WTC11 (cell line): ENCODE measurements at regions not wholly inside any gene's neighbourhood (a gene's known extent, or its start where the extent isn't known, plus 50 kb on each side); places are given as distances from the start of the nearest gene placed in this dataset.

ENCODE experiments used
- ATAC-seq: fragments of 200-7000 bp; cut with Tn5 transposase; 2 replicates; pipeline ENCODE4 v1.10.0; 2021; ENCODE audit warnings: mild to moderate bottlenecking, moderate library complexity
- CTCF ChIA-PET: fragments of 300-600 bp; sonication (Branson Sonifier 250); formaldehyde crosslinking; loops from one replicate; lab custom pipeline; 2021; ENCODE audit warnings: antibody characterized with exemption; lab: Charles Lee
- POLR2A ChIA-PET: fragments of 350-600 bp; sonication (Branson Sonifier 250); formaldehyde crosslinking; loops from one replicate; lab custom pipeline; 2021; ENCODE audit warnings: antibody characterized with exemption; lab: Charles Lee
- DNase-seq: peaks from one replicate; pipeline ENCODE4 v3.0.0; 2021; ENCODE audit warnings: low spot score
- H3K27ac Mint-ChIP-seq: 2 replicates; pipeline ENCODE4 v1.8.0; 2021; ENCODE audit warnings: mixed read lengths
- H3K27me3 Mint-ChIP-seq: 2 replicates; pipeline ENCODE4 v1.8.0; 2021; ENCODE audit warnings: low read depth, mild to moderate bottlenecking, moderate library complexity, mixed read lengths
- H3K36me3 Mint-ChIP-seq: 2 replicates; pipeline ENCODE4 v1.8.0; 2021; ENCODE audit warnings: mixed read lengths
- H3K4me1 Mint-ChIP-seq: 2 replicates; pipeline ENCODE4 v1.8.0; 2022; ENCODE audit warnings: mixed read lengths
- H3K4me3 Mint-ChIP-seq: 2 replicates; pipeline ENCODE4 v1.8.0; 2021; ENCODE audit warnings: mild to moderate bottlenecking, moderate library complexity, mixed read lengths
- H3K9me3 Mint-ChIP-seq: 2 replicates; pipeline ENCODE4 v1.8.0; 2021; ENCODE audit warnings: mixed read lengths
- ATF1 ChIP-seq: sonication (generic); formaldehyde crosslinking; IDR thresholded peaks from 2 replicates; pipeline ENCODE4 v1.8.1; 2023; ENCODE audit warnings: mild to moderate bottlenecking, moderate library complexity, missing genetic modification reagents
- CBFB ChIP-seq: sonication (generic); formaldehyde crosslinking; IDR thresholded peaks from 2 replicates; pipeline ENCODE4 v1.8.1; 2022; ENCODE audit warnings: mild to moderate bottlenecking, low read depth, missing genetic modification reagents
- EMX1 ChIP-seq: fragments of 250-450 bp; sonication (Bioruptor Pico); IDR thresholded peaks from 2 replicates; pipeline ENCODE4 v1.8.0; 2021; ENCODE audit warnings: mild to moderate bottlenecking
- GABPB1 ChIP-seq: sonication (generic); formaldehyde crosslinking; IDR thresholded peaks from 2 replicates; pipeline ENCODE4 v1.8.1; 2023; ENCODE audit warnings: mild to moderate bottlenecking, missing genetic modification reagents
- KAT7 ChIP-seq: sonication (generic); formaldehyde crosslinking; IDR thresholded peaks from 2 replicates; pipeline ENCODE4 v1.8.1; 2023; ENCODE audit warnings: missing genetic modification reagents, mild to moderate bottlenecking, borderline replicate concordance
- NFYB ChIP-seq: sonication (generic); formaldehyde crosslinking; conservative IDR thresholded peaks from 2 replicates; pipeline ENCODE4 v1.8.0; 2022; ENCODE audit warnings: low read depth, missing genetic modification reagents
- SP1 ChIP-seq: sonication (generic); formaldehyde crosslinking; conservative IDR thresholded peaks from 2 replicates; pipeline ENCODE4 v1.8.1; 2022; ENCODE audit warnings: missing genetic modification reagents
- TCF7 ChIP-seq: sonication (generic); formaldehyde crosslinking; IDR thresholded peaks from 2 replicates; pipeline ENCODE4 v1.8.0; 2022; ENCODE audit warnings: mild to moderate bottlenecking, low read depth, missing genetic modification reagents, moderate library complexity
- TF ChIP-seq, protein P1 (sequence below): sonication (generic); formaldehyde crosslinking; IDR thresholded peaks from 2 replicates; pipeline ENCODE4 v1.8.0; 2022; ENCODE audit warnings: missing genetic modification reagents
- TF ChIP-seq, protein P2 (sequence below): sonication (generic); formaldehyde crosslinking; IDR thresholded peaks from 2 replicates; pipeline ENCODE4 v1.8.0; 2023; ENCODE audit warnings: missing genetic modification reagents, mild to moderate bottlenecking, borderline replicate concordance
- TF ChIP-seq, protein P3 (sequence below): fragments of 250-450 bp; sonication (Bioruptor Pico); IDR thresholded peaks from 2 replicates; pipeline ENCODE4 v1.9.0; 2021; ENCODE audit warnings: moderate library complexity, mild to moderate bottlenecking, inconsistent platforms, borderline replicate concordance
- TF ChIP-seq, protein P4 (sequence below): sonication (generic); formaldehyde crosslinking; IDR thresholded peaks from 2 replicates; pipeline ENCODE4 v1.8.0; 2023; ENCODE audit warnings: missing genetic modification reagents
- TF ChIP-seq, protein P5 (sequence below): fragments of 250-450 bp; sonication (Bioruptor Pico); conservative IDR thresholded peaks from 2 replicates; pipeline ENCODE4 v1.9.0; 2021; ENCODE audit warnings: mild to moderate bottlenecking

DNA sequence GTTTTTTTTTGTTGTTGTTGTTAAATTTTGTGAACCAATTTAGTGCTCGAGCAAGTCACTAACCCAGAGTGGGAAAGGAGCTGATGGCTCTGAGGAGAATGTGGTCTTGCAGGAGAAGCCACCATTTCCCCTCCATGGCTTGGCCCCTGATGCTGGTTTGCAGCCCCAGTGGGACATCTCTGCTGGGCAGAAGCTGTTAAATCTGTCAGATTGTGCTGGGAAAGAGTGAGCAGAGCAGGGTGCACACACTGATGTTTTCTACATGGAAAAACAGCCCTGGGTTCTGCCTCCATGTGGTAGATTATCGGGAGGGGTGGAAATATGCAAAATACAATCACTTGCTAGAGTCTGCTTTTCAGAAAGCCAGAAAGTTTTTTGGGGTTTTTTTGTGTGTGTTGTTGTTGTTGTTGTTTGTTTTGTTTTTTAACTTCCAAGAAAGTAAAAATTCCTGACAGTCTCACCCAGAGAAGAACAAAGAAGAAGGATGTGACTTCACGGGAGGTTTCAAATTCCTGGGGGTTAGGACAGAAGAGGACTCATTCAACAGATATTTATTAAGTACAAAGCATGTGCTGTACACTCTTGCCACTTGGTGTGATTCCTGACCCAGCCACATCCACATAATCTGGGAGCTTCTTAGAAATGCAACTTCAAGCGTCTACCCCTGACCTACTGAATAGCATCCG, 133.7 kb downstream of the FOXB1 start:
- ChIA-PET CTCF (interaction anchor here (0.8 to 1.3 kb wide), 2 partner anchors 42 to 220 kb away, joined by 3 read pairs; no protein-coding TSS in a partner anchor), POLR2A (no interaction called here)

DNA sequence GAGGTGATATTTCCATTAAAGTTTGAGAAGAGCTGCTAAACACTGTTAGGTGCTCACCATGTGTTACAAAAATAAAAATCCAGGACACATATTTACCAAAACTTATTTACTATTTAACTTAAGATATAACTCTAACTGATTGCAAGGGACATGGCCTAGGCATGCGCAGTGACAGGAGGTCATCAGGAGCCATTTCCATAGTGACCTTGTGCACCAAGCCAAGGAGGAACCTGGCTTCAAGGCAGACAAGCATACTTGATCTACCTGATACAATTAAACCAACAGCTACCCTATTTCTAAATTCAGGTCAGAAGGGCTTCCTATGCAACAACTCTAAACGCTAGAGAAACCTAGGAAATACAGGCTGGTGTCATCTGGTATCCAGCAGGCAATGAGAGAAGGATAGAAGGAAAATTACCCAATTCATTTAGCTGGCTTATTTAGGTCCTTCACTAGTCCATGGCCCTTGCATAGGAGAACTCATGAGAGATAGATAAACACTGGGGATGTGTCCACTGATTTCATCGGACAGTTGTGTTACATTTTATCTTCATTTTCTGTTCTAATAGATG, 134.4 kb downstream of the FOXB1 start:
- no peak for DNase-seq
- Mint-ChIP-seq H3K36me3 (no peaks in the 10 kb centered on the region), H3K27ac (no peak overlapping the region), H3K9me3 (no peaks in the 10 kb centered on the region), H3K4me1 (peaks cover 23% of the 10 kb centered on the region), H3K27me3 (no peaks in the 10 kb centered on the region), H3K4me3 (no peak overlapping the region)
- CTCF ChIA-PET, result interaction anchor here (0.8 to 1.3 kb wide), 2 partner anchors 42 to 221 kb away, joined by 3 read pairs; no protein-coding TSS in a partner anchor
- TF ChIP-seq CBFB (CRISPR knock-in tag) (no peak), SP1 (no peak), KAT7 (CRISPR knock-in tag) (no peak), NFYB (CRISPR knock-in tag) (no peak), TCF7 (no peak), GABPB1 (CRISPR knock-in tag) (no peak), ATF1 (no peak)
- TF ChIP-seq, protein P1, sequence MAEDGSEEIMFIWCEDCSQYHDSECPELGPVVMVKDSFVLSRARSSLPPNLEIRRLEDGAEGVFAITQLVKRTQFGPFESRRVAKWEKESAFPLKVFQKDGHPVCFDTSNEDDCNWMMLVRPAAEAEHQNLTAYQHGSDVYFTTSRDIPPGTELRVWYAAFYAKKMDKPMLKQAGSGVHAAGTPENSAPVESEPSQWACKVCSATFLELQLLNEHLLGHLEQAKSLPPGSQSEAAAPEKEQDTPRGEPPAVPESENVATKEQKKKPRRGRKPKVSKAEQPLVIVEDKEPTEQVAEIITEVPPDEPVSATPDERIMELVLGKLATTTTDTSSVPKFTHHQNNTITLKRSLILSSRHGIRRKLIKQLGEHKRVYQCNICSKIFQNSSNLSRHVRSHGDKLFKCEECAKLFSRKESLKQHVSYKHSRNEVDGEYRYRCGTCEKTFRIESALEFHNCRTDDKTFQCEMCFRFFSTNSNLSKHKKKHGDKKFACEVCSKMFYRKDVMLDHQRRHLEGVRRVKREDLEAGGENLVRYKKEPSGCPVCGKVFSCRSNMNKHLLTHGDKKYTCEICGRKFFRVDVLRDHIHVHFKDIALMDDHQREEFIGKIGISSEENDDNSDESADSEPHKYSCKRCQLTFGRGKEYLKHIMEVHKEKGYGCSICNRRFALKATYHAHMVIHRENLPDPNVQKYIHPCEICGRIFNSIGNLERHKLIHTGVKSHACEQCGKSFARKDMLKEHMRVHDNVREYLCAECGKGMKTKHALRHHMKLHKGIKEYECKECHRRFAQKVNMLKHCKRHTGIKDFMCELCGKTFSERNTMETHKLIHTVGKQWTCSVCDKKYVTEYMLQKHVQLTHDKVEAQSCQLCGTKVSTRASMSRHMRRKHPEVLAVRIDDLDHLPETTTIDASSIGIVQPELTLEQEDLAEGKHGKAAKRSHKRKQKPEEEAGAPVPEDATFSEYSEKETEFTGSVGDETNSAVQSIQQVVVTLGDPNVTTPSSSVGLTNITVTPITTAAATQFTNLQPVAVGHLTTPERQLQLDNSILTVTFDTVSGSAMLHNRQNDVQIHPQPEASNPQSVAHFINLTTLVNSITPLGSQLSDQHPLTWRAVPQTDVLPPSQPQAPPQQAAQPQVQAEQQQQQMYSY (CRISPR knock-in tag), result no peak
- POLR2A ChIA-PET, result no interaction called here
- no peak for ATAC-seq

More for the DNA sequence above, 133.7 kb downstream of the FOXB1 start:
- no peaks in the 10 kb centered on the region for H3K27me3 Mint-ChIP-seq
- peaks cover 23% of the 10 kb centered on the region for H3K4me1 Mint-ChIP-seq
- H3K9me3 Mint-ChIP-seq, result no peaks in the 10 kb centered on the region
- DNase-seq, result no peak
- H3K36me3 Mint-ChIP-seq, result no peaks in the 10 kb centered on the region
- peak; percentile 16; the same call in 1 of the 2 replicates for ATAC-seq
- no peak for TF ChIP-seq ATF1
- no peak overlapping the region for H3K4me3 Mint-ChIP-seq
- 0 out of 2 replicates have a peak overlapping the region, but pooled peaks have one; percentile 19 for H3K27ac Mint-ChIP-seq

DNA sequence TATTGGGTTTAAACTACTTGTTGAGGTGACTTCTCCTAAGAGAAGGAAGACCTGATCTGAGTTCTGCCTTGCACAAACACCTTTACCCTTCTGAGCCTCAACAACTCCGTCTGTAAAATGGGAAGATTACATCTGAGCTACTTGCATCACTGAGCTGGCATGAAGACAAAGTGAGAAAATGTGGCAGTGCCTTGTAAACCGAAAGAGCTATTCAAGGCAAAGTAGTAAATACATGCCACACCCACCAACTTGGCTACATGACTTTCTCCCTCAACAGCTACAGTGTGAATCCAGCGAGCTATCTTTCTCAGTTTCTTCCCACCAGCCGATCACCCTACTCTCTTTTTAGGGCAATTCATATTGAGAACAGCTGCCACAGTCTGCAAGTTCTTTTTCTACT, 148.3 kb downstream of the FOXB1 start:
- H3K27me3 Mint-ChIP-seq, result no peaks in the 10 kb centered on the region
- H3K4me1 Mint-ChIP-seq, result peaks cover 45% of the 10 kb centered on the region
- H3K36me3 Mint-ChIP-seq, result no peaks in the 10 kb centered on the region
- TF ChIP-seq, protein P2, sequence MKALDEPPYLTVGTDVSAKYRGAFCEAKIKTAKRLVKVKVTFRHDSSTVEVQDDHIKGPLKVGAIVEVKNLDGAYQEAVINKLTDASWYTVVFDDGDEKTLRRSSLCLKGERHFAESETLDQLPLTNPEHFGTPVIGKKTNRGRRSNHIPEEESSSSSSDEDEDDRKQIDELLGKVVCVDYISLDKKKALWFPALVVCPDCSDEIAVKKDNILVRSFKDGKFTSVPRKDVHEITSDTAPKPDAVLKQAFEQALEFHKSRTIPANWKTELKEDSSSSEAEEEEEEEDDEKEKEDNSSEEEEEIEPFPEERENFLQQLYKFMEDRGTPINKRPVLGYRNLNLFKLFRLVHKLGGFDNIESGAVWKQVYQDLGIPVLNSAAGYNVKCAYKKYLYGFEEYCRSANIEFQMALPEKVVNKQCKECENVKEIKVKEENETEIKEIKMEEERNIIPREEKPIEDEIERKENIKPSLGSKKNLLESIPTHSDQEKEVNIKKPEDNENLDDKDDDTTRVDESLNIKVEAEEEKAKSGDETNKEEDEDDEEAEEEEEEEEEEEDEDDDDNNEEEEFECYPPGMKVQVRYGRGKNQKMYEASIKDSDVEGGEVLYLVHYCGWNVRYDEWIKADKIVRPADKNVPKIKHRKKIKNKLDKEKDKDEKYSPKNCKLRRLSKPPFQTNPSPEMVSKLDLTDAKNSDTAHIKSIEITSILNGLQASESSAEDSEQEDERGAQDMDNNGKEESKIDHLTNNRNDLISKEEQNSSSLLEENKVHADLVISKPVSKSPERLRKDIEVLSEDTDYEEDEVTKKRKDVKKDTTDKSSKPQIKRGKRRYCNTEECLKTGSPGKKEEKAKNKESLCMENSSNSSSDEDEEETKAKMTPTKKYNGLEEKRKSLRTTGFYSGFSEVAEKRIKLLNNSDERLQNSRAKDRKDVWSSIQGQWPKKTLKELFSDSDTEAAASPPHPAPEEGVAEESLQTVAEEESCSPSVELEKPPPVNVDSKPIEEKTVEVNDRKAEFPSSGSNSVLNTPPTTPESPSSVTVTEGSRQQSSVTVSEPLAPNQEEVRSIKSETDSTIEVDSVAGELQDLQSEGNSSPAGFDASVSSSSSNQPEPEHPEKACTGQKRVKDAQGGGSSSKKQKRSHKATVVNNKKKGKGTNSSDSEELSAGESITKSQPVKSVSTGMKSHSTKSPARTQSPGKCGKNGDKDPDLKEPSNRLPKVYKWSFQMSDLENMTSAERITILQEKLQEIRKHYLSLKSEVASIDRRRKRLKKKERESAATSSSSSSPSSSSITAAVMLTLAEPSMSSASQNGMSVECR (CRISPR knock-in tag), result no peak
- TF ChIP-seq, protein P3, sequence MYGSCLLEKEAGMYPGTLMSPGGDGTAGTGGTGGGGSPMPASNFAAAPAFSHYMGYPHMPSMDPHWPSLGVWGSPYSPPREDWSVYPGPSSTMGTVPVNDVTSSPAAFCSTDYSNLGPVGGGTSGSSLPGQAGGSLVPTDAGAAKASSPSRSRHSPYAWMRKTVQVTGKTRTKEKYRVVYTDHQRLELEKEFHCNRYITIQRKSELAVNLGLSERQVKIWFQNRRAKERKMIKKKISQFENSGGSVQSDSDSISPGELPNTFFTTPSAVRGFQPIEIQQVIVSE (CRISPR knock-in tag), result no peak
- TF ChIP-seq, protein P4, sequence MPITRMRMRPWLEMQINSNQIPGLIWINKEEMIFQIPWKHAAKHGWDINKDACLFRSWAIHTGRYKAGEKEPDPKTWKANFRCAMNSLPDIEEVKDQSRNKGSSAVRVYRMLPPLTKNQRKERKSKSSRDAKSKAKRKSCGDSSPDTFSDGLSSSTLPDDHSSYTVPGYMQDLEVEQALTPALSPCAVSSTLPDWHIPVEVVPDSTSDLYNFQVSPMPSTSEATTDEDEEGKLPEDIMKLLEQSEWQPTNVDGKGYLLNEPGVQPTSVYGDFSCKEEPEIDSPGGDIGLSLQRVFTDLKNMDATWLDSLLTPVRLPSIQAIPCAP (CRISPR knock-in tag), result no peak
- TF ChIP-seq, protein P5, sequence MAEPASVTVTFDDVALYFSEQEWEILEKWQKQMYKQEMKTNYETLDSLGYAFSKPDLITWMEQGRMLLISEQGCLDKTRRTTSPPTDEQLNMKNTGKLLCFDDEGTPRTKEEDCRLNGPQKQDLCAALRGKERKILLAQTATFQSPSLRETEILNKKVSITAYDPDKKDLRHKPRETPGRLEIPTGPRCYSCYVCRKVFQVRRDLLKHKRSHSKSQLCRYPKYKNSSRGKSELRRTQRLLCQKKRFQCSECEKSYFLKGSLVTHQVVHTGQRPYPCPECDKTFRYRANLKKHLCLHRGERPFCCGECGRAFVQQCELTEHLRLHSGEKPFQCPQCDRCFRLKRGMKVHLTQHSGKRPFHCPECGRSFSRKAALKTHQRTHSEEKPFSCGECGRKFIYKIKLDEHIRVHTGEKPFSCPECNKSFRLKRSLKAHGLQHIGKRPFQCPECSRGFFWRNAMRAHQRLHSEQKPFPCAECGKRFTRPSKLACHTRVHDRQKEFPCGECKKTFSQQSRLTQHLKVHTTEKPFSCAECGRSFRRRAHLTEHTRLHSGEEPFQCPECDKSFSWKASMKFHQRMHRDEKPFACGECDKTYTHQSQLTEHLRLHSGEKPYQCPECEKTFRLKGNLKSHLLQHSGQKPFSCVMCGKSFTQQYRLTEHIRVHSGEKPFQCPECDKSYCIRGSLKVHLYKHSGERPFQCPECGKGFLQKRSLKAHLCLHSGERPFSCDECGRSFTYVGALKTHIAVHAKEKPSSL (CRISPR knock-in tag), result no peak
- no peak for TF ChIP-seq EMX1 (CRISPR knock-in tag)
- TF ChIP-seq, protein P1 (CRISPR knock-in tag), result no peak

More for the DNA sequence above, 148.3 kb downstream of the FOXB1 start:
- Mint-ChIP-seq H3K9me3 (peaks cover 9% of the 10 kb centered on the region), H3K4me3 (no peak overlapping the region), H3K27ac (no peak overlapping the region)
- no peak for ATAC-seq
- no peak for DNase-seq
- CTCF ChIA-PET, result interaction anchor here (2.2 kb wide), 1 partner anchor 28 kb away, joined by 8 read pairs; no protein-coding TSS in a partner anchor
- POLR2A ChIA-PET, result interaction anchor here (0.7 kb wide), 3 partner anchors 9 to 175 kb away, joined by 3 to 8 read pairs (median 3); no protein-coding TSS in a partner anchor
